GM12878 (cell line): ENCODE measurements at regions not wholly inside any gene's neighbourhood (a gene's known extent, or its start where the extent isn't known, plus 50 kb on each side); places are given as distances from the start of the nearest gene placed in this dataset.

Experiments
- ATAC-seq: fragments of 200-7000 bp; cut with Tn5 transposase; 3 replicates; pipeline ENCODE4 v1.9.1; 2020; ENCODE audit warnings: mild to moderate bottlenecking, moderate library complexity
- BruUV-seq: library from RNA; stranded (reverse); fragments of 400-500 nt; replicated peaks from 2 replicates; lab custom pipeline; 2021; lab: Mats Ljungman, UMichigan
- CTCF ChIA-PET: fragments of 300-600 bp; sonication (Branson Sonifier 250); formaldehyde crosslinking; extraction: SDS; loops from one replicate; lab custom pipeline; 2021; ENCODE audit warnings: inconsistent platforms; lab: Yijun Ruan, JAX
- POLR2A ChIA-PET: fragments of 350-600 bp; formaldehyde crosslinking; extraction: SDS; loops from one replicate; lab custom pipeline; 2021; ENCODE audit warnings: inconsistent platforms; lab: Charles Lee
- RAD21 ChIA-PET: fragments of 300-600 bp; sonication (Branson Sonifier 250); formaldehyde crosslinking; loops from one replicate; lab custom pipeline; 2023; ENCODE audit warnings: antibody characterized with exemption; ENCODE audit not compliant: unreplicated experiment; lab: Charles Lee
- SMC1A ChIA-PET: fragments of 300-600 bp; sonication (Branson Sonifier 250); formaldehyde crosslinking; loops from one replicate; lab custom pipeline; 2023; ENCODE audit not compliant: unreplicated experiment, uncharacterized antibody; lab: Charles Lee
- DNase-seq: peaks from one replicate; pipeline ENCODE4 v3.0.0-alpha.2; 2011; ENCODE audit warnings: low read depth, low spot score
- FAIRE-seq: peaks from 3 replicates; lab custom pipeline; 2011; peaks lifted over from hg19 to GRCh38; lab: Jason Lieb, UNC
- H2AFZ ChIP-seq: 2 replicates; pipeline ENCODE4 v1.6.0; 2011; ENCODE audit warnings: low read depth, low read length, control low read depth; ENCODE audit not compliant: control insufficient read depth
- H3K27ac ChIP-seq: 2 replicates; pipeline ENCODE4 v1.5.1; 2011; ENCODE audit warnings: control low read depth; ENCODE audit not compliant: control insufficient read depth, insufficient read depth
- H3K27me3 ChIP-seq, 2 experiments: replicated peaks in 1 of 2; 2 replicates each; pipeline versions ENCODE4 v1.6.0 to v1.6.1; 2011; ENCODE audit warnings: low read length in 1 of 2; ENCODE audit not compliant: control insufficient read depth in 2 of 2, insufficient read depth in 2 of 2
- H3K36me3 ChIP-seq, 2 experiments: 2 replicates each; pipeline ENCODE4 v1.5.1; 2011; ENCODE audit warnings: low read length in 1 of 2; ENCODE audit not compliant: control insufficient read depth in 2 of 2, insufficient read depth in 2 of 2
- H3K4me1 ChIP-seq: 2 replicates; pipeline ENCODE4 v1.6.1; 2011; ENCODE audit warnings: mild to moderate bottlenecking, low read length, moderate library complexity, mixed read lengths; ENCODE audit not compliant: control insufficient read depth, insufficient read depth
- H3K4me2 ChIP-seq: 2 replicates; pipeline ENCODE4 v1.6.0; 2011; ENCODE audit warnings: control low read depth; ENCODE audit not compliant: control insufficient read depth, insufficient read depth
- H3K4me3 ChIP-seq: fragments of 200-600 bp; sonication (generic); 2 replicates; pipeline ENCODE4 v1.5.1; 2016
- H3K79me2 ChIP-seq: 2 replicates; pipeline ENCODE4 v1.6.0; 2011; ENCODE audit warnings: low read length; ENCODE audit not compliant: control insufficient read depth, insufficient read depth
- H3K9ac ChIP-seq: 2 replicates; pipeline ENCODE4 v1.8.0; 2011; ENCODE audit warnings: low read length, control low read depth, mixed read lengths; ENCODE audit not compliant: control insufficient read depth, insufficient read depth
- H3K9me3 ChIP-seq: replicated peaks from 3 replicates; pipeline ENCODE4 v1.5.1; 2011; ENCODE audit warnings: mild to moderate bottlenecking, low read length; ENCODE audit not compliant: control insufficient read depth, insufficient read depth
- H4K20me1 ChIP-seq: 2 replicates; pipeline ENCODE4 v1.6.0; 2011; ENCODE audit not compliant: control insufficient read depth, insufficient read depth
- EZH2 ChIP-seq: IDR thresholded peaks from 2 replicates; pipeline ENCODE4 v1.6.1; 2012; ENCODE audit warnings: low read depth, mild to moderate bottlenecking, control low read depth, inconsistent platforms, low read length, borderline replicate concordance; ENCODE audit not compliant: control insufficient read depth
- GATAD2B ChIP-seq: fragments of 450-650 bp; conservative IDR thresholded peaks from 2 replicates; pipeline ENCODE4 v1.6.1; 2017; ENCODE audit warnings: low read depth, mild to moderate bottlenecking, moderate library complexity
- NFYA ChIP-seq: IDR thresholded peaks from 2 replicates; pipeline ENCODE4 v1.6.1; 2011; ENCODE audit warnings: low read depth, mild to moderate bottlenecking, low read length, improper control_type of control experiment, borderline replicate concordance
- ZZZ3 ChIP-seq: IDR thresholded peaks from 2 replicates; pipeline ENCODE4 v1.6.1; 2011; ENCODE audit warnings: low read depth; ENCODE audit not compliant: control insufficient read depth, insufficient read length
- in situ Hi-C: fragments of 300-500 bp; cut with MboI; formaldehyde crosslinking; loops from 9 replicates; pipeline ENCODE4 v1.14.3; 2018; ENCODE audit warnings: mixed read lengths
- intact Hi-C: fragments of 100-400 bp; cut with micrococcal nuclease; formaldehyde crosslinking; loops from one replicate; pipeline ENCODE4 v1.14.2; 2022; ENCODE audit not compliant: unreplicated experiment
- TF ChIP-seq, protein P1 (sequence below): IDR thresholded peaks from 2 replicates; pipeline ENCODE4 v1.6.1; 2011; ENCODE audit warnings: low read depth, mild to moderate bottlenecking, low read length, moderate library complexity, borderline replicate concordance; ENCODE audit errors: extremely low read depth
- TF ChIP-seq, protein P2 (sequence below): fragments of 150-350 bp; IDR thresholded peaks from 2 replicates; pipeline ENCODE4 v1.6.1; 2014; ENCODE audit warnings: mild to moderate bottlenecking, low read depth, low read length
- TF ChIP-seq, protein P3 (sequence below): fragments of 450-650 bp; IDR thresholded peaks from 2 replicates; pipeline ENCODE4 v1.6.1; 2016; ENCODE audit warnings: mild to moderate bottlenecking

DNA sequence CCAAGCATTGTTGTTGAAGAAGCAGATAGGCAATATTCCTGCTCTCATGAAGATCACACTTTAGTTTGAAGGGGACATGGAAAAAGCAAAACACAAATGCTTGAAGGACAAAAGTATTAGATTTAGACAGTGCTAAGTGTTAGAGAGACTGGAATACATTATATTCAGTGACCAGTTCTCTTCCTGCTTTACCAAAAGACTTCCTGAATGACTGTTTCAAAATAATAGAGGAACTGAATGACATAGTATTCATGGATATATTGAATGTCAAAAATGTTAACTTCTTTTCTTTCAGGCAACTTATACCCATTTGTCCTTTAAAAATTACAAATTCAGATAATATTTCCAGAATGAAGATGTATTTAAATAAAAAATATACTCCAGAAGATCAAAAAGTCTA, 178.0 kb upstream of the IVNS1ABP start (continued):
- TF ChIP-seq, protein P1, sequence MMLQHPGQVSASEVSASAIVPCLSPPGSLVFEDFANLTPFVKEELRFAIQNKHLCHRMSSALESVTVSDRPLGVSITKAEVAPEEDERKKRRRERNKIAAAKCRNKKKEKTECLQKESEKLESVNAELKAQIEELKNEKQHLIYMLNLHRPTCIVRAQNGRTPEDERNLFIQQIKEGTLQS, result no peak
- TF ChIP-seq, protein P2, sequence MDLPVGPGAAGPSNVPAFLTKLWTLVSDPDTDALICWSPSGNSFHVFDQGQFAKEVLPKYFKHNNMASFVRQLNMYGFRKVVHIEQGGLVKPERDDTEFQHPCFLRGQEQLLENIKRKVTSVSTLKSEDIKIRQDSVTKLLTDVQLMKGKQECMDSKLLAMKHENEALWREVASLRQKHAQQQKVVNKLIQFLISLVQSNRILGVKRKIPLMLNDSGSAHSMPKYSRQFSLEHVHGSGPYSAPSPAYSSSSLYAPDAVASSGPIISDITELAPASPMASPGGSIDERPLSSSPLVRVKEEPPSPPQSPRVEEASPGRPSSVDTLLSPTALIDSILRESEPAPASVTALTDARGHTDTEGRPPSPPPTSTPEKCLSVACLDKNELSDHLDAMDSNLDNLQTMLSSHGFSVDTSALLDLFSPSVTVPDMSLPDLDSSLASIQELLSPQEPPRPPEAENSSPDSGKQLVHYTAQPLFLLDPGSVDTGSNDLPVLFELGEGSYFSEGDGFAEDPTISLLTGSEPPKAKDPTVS, result no peak
- TF ChIP-seq NFYA (no peak), GATAD2B (no peak), EZH2 (no peak), ZZZ3 (no peak)
- TF ChIP-seq, protein P3, sequence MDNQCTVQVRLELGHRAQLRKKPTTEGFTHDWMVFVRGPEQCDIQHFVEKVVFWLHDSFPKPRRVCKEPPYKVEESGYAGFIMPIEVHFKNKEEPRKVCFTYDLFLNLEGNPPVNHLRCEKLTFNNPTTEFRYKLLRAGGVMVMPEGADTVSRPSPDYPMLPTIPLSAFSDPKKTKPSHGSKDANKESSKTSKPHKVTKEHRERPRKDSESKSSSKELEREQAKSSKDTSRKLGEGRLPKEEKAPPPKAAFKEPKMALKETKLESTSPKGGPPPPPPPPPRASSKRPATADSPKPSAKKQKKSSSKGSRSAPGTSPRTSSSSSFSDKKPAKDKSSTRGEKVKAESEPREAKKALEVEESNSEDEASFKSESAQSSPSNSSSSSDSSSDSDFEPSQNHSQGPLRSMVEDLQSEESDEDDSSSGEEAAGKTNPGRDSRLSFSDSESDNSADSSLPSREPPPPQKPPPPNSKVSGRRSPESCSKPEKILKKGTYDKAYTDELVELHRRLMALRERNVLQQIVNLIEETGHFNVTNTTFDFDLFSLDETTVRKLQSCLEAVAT, result no peak

DNA sequence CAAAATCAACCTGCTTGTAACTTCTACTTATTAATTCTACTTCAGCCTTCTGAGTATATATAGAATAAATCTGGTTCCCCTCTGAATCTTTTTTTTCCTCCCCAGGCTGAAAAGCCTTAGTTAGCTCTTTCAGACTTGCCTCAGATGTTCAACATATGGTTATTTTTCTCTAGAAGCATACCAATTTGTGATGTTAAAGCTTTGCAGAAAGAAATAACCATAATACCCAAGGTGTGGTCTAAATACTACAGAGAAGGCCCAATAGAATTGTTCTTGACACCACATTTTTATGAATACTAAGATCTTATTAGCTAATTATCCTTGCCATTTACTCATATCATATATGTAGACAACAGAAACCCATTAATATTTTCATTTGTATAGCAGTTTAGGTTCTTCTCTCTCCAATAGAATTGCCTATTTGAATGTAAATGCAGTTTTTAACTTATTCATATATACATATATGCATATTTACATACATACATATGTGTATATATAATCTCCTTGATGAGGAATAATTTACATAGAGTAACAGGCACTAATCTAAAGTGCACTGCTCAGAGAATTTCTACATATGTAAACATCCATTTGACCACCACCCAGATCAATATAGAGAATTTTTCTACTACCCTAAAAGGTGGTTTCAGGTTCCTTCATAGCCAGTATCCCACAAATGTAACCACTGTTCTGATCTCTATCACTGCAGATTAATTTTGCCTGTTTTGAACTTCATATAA, 175.2 kb upstream of the IVNS1ABP start:
- H3K27me3 ChIP-seq, result no peaks in the 10 kb centered on the region
- H3K9me3 ChIP-seq, result no peaks in the 10 kb centered on the region
- TF ChIP-seq, protein P2, result no peak
- no peaks in the 10 kb centered on the region for H4K20me1 ChIP-seq
- intact Hi-C loops, result no loop called here
- H3K36me3 ChIP-seq, result no peaks in the 10 kb centered on the region
- H2AFZ ChIP-seq, result no peak overlapping the region
- no TSS peak for BruUV-seq
- RAD21 ChIA-PET, result no interaction called here
- no peak for ATAC-seq
- CTCF ChIA-PET, result interaction anchor here (2.7 kb wide), 1 partner anchor 104 kb away, joined by 9 read pairs; no protein-coding TSS in a partner anchor
- no peak overlapping the region for H3K4me2 ChIP-seq
- no peaks in the 10 kb centered on the region for H3K4me1 ChIP-seq
- SMC1A ChIA-PET, result interaction anchor here (1.3 kb wide), 2 partner anchors 10 to 17 kb away, joined by 3 to 4 read pairs; no protein-coding TSS in a partner anchor
- in situ Hi-C loops, result no loop called here
- POLR2A ChIA-PET, result no interaction called here
- no peak overlapping the region for H3K4me3 ChIP-seq
- H3K9ac ChIP-seq, result no peak overlapping the region
- H3K27ac ChIP-seq, result no peak overlapping the region
- no peak for FAIRE-seq
- no peaks in the 10 kb centered on the region for H3K79me2 ChIP-seq
- DNase-seq, result no peak
